DOHH2 (cell line): ENCODE measurements at regions not wholly inside any gene's neighbourhood (a gene's known extent, or its start where the extent isn't known, plus 50 kb on each side); places are given as distances from the start of the nearest gene placed in this dataset.

ENCODE experiments used
- CTCF ChIP-seq: fragments of 200-600 bp; sonication (generic); IDR thresholded peaks from one replicate; pipeline ENCODE4 v1.5.1; 2014; ENCODE audit warnings: antibody characterized with exemption, mild to moderate bottlenecking, low read depth, low read length; ENCODE audit not compliant: poor library complexity, severe bottlenecking
- EZH2phosphoT487 ChIP-seq: fragments of 200-600 bp; sonication (generic); IDR thresholded peaks from 2 replicates; pipeline ENCODE4 v1.6.1; 2017; ENCODE audit warnings: borderline replicate concordance, mild to moderate bottlenecking, antibody characterized with exemption, low read length, moderate library complexity, mixed read lengths

DNA sequence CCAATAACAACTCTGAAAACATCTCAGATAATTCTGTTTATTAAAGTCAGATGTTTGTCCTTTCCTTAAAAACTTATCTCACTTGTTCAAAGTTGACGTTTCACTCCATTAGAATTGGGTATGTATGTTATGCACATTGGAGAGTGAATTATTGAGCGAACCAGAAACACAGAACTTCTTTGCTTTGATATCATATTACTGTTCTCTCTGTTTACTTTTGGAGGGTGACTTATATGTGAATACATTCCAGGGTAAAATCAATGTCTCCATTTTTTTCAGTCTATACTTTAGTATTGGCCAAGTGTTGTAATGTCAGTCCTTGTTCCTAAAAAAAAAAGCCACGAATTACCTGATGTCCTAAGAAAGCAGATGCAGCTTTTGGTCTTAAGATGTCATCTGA is 307.4 kb downstream of the CSNK1G3 start:
- no peak for TF ChIP-seq CTCF
- TF ChIP-seq EZH2phosphoT487, result no peak
